ENCODE measurements at regions not wholly inside any gene's neighbourhood (a gene's known extent, or its start where the extent isn't known, plus 50 kb on each side); places are given as distances from the start of the nearest gene placed in this dataset.

DNA sequence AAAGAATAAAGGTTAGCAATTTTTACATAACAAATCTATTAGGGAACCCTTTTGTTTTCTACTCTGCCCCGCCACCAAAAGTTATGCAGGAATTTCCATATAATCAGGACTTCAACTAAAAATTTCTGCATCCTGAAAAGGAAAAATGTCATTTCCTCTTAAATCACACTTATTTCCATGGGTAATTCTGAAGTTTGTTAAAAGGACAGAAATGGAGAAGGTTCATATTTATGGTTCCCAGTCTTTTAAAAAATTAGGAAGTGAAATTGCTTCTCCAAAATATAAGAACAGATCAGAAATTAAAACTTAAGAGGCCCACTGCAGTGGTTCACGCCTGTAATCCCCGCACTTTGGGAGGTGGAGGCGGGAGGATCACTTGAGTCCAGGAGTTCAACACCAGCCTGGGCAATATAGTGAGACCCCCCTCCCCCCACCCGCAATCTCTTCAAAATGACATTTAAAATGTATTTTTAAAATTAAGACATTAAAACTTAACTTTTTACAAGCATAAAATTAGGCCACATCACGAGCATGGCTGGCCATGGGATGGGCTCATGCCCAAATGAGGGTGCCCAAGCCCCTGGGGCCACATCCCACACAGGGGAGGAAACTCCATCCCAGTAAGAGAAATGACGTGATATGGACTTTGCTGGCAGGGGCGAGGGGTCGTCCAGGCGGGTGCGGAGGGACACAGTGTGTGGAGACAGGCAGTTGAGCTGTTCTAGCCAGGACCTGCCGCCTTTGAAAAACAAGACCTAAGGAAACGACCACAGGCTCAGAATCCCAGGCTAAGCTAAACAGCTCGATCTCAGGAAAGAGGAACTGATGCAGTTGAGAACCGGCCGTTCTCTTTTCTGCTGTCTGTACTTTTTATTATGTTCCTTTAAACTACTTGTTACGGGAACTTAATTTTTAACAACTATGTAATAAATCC lies 51.3 kb upstream of the NFE2L3 start:
- DNase-seq (ENCODE audit: low spot score), result no peak
- H3K27ac ChIP-seq, result peak overlapping the region in 1 of 2 donors; percentile 71
- H3K4me3 ChIP-seq, result no peak overlapping the region
- TF ChIP-seq, protein P1, sequence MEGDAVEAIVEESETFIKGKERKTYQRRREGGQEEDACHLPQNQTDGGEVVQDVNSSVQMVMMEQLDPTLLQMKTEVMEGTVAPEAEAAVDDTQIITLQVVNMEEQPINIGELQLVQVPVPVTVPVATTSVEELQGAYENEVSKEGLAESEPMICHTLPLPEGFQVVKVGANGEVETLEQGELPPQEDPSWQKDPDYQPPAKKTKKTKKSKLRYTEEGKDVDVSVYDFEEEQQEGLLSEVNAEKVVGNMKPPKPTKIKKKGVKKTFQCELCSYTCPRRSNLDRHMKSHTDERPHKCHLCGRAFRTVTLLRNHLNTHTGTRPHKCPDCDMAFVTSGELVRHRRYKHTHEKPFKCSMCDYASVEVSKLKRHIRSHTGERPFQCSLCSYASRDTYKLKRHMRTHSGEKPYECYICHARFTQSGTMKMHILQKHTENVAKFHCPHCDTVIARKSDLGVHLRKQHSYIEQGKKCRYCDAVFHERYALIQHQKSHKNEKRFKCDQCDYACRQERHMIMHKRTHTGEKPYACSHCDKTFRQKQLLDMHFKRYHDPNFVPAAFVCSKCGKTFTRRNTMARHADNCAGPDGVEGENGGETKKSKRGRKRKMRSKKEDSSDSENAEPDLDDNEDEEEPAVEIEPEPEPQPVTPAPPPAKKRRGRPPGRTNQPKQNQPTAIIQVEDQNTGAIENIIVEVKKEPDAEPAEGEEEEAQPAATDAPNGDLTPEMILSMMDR (IDR thresholded peaks at IDR 0.05), result no peak

DNA sequence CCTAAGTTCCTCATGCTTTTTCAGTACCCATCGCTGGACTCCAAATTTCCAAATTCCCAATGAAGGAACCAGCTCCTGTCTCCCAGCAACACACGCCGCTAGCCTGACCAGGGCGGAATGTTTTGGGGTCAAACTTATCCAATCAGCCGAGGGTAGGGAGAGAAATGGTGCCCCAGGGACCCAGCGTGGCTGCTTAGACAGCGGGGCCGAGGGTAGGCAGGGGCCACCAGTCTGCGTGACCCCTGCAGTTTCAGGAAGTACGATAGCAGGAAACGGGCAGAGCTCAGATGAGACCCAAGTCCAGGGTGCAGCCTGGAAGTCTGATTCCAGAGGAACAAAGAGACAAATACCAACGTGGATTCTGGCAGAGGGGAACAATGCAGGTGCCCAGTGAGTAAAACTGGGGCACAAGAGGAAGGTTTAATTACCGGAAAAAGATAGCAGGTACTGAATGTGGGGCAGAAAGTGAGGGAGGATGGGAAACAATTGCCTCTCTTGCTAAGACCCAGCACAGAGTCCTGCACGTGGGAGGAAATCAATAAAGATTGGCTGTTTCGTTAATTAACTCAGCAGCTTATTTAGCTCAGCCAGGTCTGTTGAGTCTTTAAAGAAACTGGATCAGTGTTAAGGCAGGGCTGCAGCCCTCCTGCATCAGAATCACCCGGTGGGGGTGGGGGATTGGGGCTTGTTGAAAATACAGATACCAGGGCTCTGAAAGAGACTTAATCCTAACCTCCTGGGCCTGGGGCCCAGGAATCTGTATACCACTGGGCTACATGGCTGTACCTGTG lies 50.4 kb upstream of the NFE2L3 start:
- DNase-seq (ENCODE audit: low spot score), result no peak
- TF ChIP-seq, protein P1 (IDR thresholded peaks at IDR 0.05), result no peak
- H3K27ac ChIP-seq, result peak overlapping the region in 1 of 2 donors; percentile 71
- peak overlapping the region; percentile 43 for H3K4me3 ChIP-seq

DNA sequence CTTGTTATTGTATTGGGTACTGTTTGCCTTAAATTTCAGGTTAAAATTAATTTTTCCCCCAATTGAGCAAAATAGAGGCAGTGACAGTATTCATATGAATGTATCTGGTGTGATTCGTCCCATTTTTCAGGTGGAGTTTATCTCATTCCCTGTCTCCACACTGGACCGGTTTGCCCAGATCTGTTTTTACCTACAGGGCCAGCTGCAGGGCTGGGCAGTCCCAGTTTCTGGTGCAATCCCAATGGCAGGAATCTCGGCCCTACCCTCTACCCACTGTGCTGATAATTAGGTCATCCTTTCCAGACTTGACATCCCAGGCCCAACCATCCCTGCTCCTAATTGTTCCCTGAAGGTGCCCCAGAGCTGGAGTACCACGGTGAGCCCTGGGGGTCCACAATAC lies 49.8 kb upstream of the NFE2L3 start:
- H3K4me3 ChIP-seq, result peak overlapping the region; percentile 43
- peak overlapping the region in 1 of 2 donors; percentile 71 for H3K27ac ChIP-seq
- TF ChIP-seq, protein P1 (IDR thresholded peaks at IDR 0.05), result no peak
- DNase-seq (ENCODE audit: low spot score), result no peak
